Uterus (tissue), 3 donors: ENCODE measurements at regions not wholly inside any gene's neighbourhood (a gene's known extent, or its start where the extent isn't known, plus 50 kb on each side); places are given as distances from the start of the nearest gene placed in this dataset.

Experiments
- DNase-seq, 2 donors: peaks; one replicate each; pipeline ENCODE4 v3.0.0-alpha.2; 2019 to 2020
- H3K27ac ChIP-seq, 2 donors: fragments of 200-600 bp; sonication (generic); 1 replicate in 1 of 2; 2 replicates in 1 of 2; pipeline ENCODE4 v1.5.1; 2016 to 2018
- H3K27me3 ChIP-seq, 2 donors: fragments of 200-600 bp; sonication (generic); one replicate each; pipeline ENCODE4 v1.5.1; 2018 to 2019; ENCODE audit warnings: control low read depth in 1 of 2
- H3K36me3 ChIP-seq, 2 donors: fragments of 200-600 bp; sonication (generic); one replicate each; pipeline ENCODE4 v1.5.1; 2019; ENCODE audit warnings: control low read depth in 1 of 2
- H3K4me1 ChIP-seq, 2 donors: fragments of 200-600 bp; sonication (generic); one replicate each; pipeline ENCODE4 v1.5.1; 2018 to 2019; ENCODE audit warnings: control low read depth in 1 of 2
- H3K4me3 ChIP-seq, 2 donors: fragments of 200-600 bp; sonication (generic); 1 replicate in 1 of 2; 2 replicates in 1 of 2; pipeline ENCODE4 v1.5.1; 2018 to 2019; ENCODE audit warnings: mild to moderate bottlenecking in 1 of 2
- H3K9me3 ChIP-seq, 2 donors: fragments of 200-600 bp; sonication (generic); one replicate each; pipeline ENCODE4 v1.5.1; 2019; ENCODE audit warnings: control low read depth in 1 of 2
- CTCF ChIP-seq, 4 experiments: fragments of 200-600 bp in 2 of 4; fragments of 450-650 bp in 2 of 4; sonication (generic) in 2 of 4; IDR thresholded peaks; one replicate each; pipeline ENCODE4 v1.5.1; 2016 to 2019; ENCODE audit warnings: antibody characterized with exemption in 4 of 4, mild to moderate bottlenecking in 2 of 4, moderate library complexity in 1 of 4
- POLR2A ChIP-seq, 2 donors: fragments of 450-650 bp; IDR thresholded peaks; one replicate each; pipeline ENCODE4 v1.6.1; 2016; ENCODE audit warnings: antibody characterized with exemption in 2 of 2, mild to moderate bottlenecking in 1 of 2, moderate library complexity in 1 of 2
- intact Hi-C: fragments of 100-400 bp; cut with DNase I; formaldehyde crosslinking; loops from one replicate; pipeline ENCODE4 v1.15.1; 2023; ENCODE audit warnings: low total_unique reads
- donor health status: DM: yes; HTN: yes; CAD: no.

DNA sequence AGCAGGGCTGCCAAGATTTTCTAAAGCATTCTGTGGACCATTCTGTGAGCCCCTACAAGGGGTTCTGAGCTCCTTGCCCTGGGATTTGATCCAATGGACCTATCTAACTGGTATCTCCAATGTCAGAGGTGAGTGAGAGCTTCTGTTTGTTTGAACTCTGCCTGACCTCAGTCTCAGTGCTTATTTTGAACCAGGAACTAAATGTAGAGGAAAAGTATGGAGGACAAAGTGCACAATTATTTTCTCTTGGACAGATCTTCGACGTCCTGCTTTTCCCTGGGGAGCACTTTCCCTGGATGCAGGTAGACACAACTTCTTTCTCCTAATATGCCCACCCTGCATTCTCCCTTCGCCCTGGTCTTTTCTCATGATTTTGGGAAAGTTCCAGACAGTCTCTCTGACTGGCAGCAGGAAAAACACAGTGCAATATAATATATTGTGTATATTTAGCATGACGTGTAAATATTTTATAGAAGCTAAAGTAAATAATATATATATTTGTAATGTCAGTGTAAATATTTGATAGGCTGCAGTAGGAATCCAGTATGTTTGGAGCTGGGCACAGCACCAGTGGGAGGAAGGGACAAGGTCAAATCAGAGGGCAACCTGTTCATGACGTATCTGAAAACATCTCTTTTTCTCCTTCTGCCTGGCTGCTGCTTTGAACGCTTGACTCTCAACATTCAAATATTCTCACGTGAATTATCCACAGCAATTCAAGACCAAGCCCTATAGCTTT lies 184.0 kb upstream of the LYZL1 start:
- intact Hi-C loops, result no loop called here

GRCh38 chr10:29105516-29106215 lies 183.2 kb upstream of the LYZL1 start:
- no peaks in the 10 kb centered on the region for H3K4me1 ChIP-seq
- no peak for DNase-seq
- H3K27me3 ChIP-seq, result no peaks in the 10 kb centered on the region
- TF ChIP-seq POLR2A (IDR thresholded peaks at IDR 0.05) (no peak), CTCF (IDR thresholded peaks at IDR 0.05) (no peak)
- H3K9me3 ChIP-seq, result no peaks in the 10 kb centered on the region
- no peak overlapping the region for H3K27ac ChIP-seq
- no peaks in the 10 kb centered on the region for H3K36me3 ChIP-seq
- no peak overlapping the region for H3K4me3 ChIP-seq
- intact Hi-C loops, result no loop called here

More for the DNA sequence above, 184.0 kb upstream of the LYZL1 start:
- no peak overlapping the region for H3K4me3 ChIP-seq
- no peak for DNase-seq
- H3K4me1 ChIP-seq, result no peaks in the 10 kb centered on the region
- H3K27ac ChIP-seq, result no peak overlapping the region
- H3K9me3 ChIP-seq, result no peaks in the 10 kb centered on the region
- TF ChIP-seq POLR2A (IDR thresholded peaks at IDR 0.05), result no peak
- TF ChIP-seq CTCF (IDR thresholded peaks at IDR 0.05), result no peak
- H3K27me3 ChIP-seq, result no peaks in the 10 kb centered on the region
- H3K36me3 ChIP-seq, result no peaks in the 10 kb centered on the region

- H3K4me1 ChIP-seq, result no peaks in the 10 kb centered on the region
- no peak for TF ChIP-seq POLR2A (IDR thresholded peaks at IDR 0.05)
- TF ChIP-seq CTCF (IDR thresholded peaks at IDR 0.05), result no peak
- no peak for DNase-seq
- intact Hi-C loops, result no loop called here
- no peaks in the 10 kb centered on the region for H3K9me3 ChIP-seq
- no peaks in the 10 kb centered on the region for H3K27me3 ChIP-seq
- no peak overlapping the region for H3K27ac ChIP-seq
- no peaks in the 10 kb centered on the region for H3K36me3 ChIP-seq
- no peak overlapping the region for H3K4me3 ChIP-seq
These were observed 182.6 kb upstream of the LYZL1 start for GRCh38 chr10:29106287-29106686.

DNA sequence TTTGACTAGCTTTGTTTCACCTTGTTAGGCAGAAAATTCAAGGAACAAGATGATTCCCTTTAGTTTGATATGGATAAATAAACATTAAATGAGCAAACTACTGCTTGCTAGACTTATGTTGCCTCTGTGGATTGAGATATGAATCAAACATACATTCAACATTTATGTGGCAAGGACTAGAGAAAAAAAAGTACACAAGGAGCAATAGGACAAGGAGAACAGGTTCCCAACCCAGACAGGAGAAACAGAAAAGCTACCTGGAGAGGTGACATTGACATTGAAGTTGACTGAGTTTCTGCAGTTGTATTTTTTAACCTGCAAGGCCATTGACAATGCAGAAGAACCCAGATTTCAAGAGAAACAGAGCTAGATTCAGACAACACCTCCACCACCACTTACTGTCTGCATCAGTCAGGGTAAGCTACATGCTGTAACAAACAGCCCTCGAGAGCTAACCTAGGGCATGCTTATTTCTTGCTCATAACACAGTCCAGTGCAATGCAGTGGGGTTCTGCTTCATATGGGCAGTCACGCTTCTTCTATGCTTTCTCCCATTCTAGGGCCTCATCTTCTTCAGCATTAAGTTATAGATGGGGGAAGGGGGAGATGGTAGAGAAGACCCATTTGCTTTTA lies 180.9 kb upstream of the LYZL1 start:
- H3K9me3 ChIP-seq, result no peaks in the 10 kb centered on the region
- H3K27me3 ChIP-seq, result no peaks in the 10 kb centered on the region
- no peak for DNase-seq
- H3K4me3 ChIP-seq, result no peak overlapping the region
- H3K36me3 ChIP-seq, result no peaks in the 10 kb centered on the region
- H3K27ac ChIP-seq, result no peak overlapping the region
- intact Hi-C loops, result no loop called here
- H3K4me1 ChIP-seq, result no peaks in the 10 kb centered on the region
- TF ChIP-seq POLR2A (IDR thresholded peaks at IDR 0.05), result no peak

GRCh38 chr10:29109707-29110571 lies 178.9 kb upstream of the LYZL1 start:
- H3K4me3 ChIP-seq, result no peak overlapping the region
- H3K9me3 ChIP-seq, result no peaks in the 10 kb centered on the region
- H3K36me3 ChIP-seq, result no peaks in the 10 kb centered on the region
- H3K4me1 ChIP-seq, result no peaks in the 10 kb centered on the region
- TF ChIP-seq CTCF (IDR thresholded peaks at IDR 0.05), result no peak
- TF ChIP-seq POLR2A (IDR thresholded peaks at IDR 0.05), result no peak
- H3K27me3 ChIP-seq, result no peaks in the 10 kb centered on the region
- intact Hi-C loops, result no loop called here
- no peak for DNase-seq
- H3K27ac ChIP-seq, result no peak overlapping the region
